ENCODE measurements at regions not wholly inside any gene's neighbourhood (a gene's known extent, or its start where the extent isn't known, plus 50 kb on each side); places are given as distances from the start of the nearest gene placed in this dataset.

- no peaks in the 10 kb centered on the region for H3K27me3 ChIP-seq (ENCODE audit: control insufficient read depth, insufficient read depth, low read length)
- intact Hi-C loops (cut with DNase I), result no loop called here
- no peak overlapping the region for H3K27ac ChIP-seq (ENCODE audit: low read depth in 2 of 2, low read length in 2 of 2)
- no peaks in the 10 kb centered on the region for H3K9me3 ChIP-seq (ENCODE audit: control insufficient read depth in 2 of 3, insufficient read depth in 1 of 3, low read length in 3 of 3)
- H3K4me3 ChIP-seq (ENCODE audit: low read length in 3 of 3), result no peak overlapping the region
- H3K36me3 ChIP-seq (ENCODE audit: control insufficient read depth in 2 of 3, insufficient read depth in 3 of 3, low read length in 3 of 3), result no peaks in the 10 kb centered on the region
- DNase-seq (no peak), FAIRE-seq (no peak)
- TF ChIP-seq, protein P1, sequence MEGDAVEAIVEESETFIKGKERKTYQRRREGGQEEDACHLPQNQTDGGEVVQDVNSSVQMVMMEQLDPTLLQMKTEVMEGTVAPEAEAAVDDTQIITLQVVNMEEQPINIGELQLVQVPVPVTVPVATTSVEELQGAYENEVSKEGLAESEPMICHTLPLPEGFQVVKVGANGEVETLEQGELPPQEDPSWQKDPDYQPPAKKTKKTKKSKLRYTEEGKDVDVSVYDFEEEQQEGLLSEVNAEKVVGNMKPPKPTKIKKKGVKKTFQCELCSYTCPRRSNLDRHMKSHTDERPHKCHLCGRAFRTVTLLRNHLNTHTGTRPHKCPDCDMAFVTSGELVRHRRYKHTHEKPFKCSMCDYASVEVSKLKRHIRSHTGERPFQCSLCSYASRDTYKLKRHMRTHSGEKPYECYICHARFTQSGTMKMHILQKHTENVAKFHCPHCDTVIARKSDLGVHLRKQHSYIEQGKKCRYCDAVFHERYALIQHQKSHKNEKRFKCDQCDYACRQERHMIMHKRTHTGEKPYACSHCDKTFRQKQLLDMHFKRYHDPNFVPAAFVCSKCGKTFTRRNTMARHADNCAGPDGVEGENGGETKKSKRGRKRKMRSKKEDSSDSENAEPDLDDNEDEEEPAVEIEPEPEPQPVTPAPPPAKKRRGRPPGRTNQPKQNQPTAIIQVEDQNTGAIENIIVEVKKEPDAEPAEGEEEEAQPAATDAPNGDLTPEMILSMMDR (IDR thresholded peaks at IDR 0.05; ENCODE audit: borderline replicate concordance, extremely low read depth, insufficient read depth), result no peak
- H3K9ac ChIP-seq (ENCODE audit: low read length in 3 of 3), result no peak overlapping the region
- no peaks in the 10 kb centered on the region for H3K4me1 ChIP-seq (ENCODE audit: control insufficient read depth in 2 of 3, insufficient read depth in 2 of 3, low read depth in 1 of 3, low read length in 3 of 3)
Observed at GRCh38 chr1:55571767-55572166, 356.6 kb upstream of the USP24 start.

DNA sequence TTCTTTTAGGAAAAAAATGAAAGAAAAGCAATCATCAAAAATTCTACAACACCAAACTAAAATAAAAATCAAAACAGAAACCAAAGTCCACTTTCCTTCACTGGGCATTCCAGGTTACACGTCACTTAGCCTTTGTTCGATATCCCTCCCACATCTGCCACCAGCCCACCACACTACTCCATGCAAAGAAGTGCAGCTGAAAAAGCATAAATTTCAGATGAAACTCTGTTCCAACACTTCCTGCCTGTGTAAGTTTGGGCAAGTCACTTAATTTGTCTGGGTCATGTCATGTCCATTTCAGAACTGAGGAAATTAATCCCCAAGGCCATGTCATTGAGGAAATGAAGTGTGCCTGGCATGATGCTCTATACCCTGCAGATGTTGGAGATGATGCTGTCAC is 354.3 kb upstream of the USP24 start:
- Histone ChIP-seq H3K27me3 (ENCODE audit: control insufficient read depth, insufficient read depth, low read length) (no peaks in the 10 kb centered on the region), H3K9me3 (ENCODE audit: control insufficient read depth in 2 of 3, insufficient read depth in 1 of 3, low read length in 3 of 3) (no peaks in the 10 kb centered on the region), H3K27ac (ENCODE audit: low read depth in 2 of 2, low read length in 2 of 2) (no peak overlapping the region), H3K4me1 (ENCODE audit: control insufficient read depth in 2 of 3, insufficient read depth in 2 of 3, low read depth in 1 of 3, low read length in 3 of 3) (no peaks in the 10 kb centered on the region), H3K36me3 (ENCODE audit: control insufficient read depth in 2 of 3, insufficient read depth in 3 of 3, low read length in 3 of 3) (no peaks in the 10 kb centered on the region), H3K4me3 (ENCODE audit: low read length in 3 of 3) (no peak overlapping the region), H3K9ac (ENCODE audit: low read length in 3 of 3) (no peak overlapping the region)
- FAIRE-seq (no peak), DNase-seq (no peak)
- TF ChIP-seq, protein P1 (IDR thresholded peaks at IDR 0.05; ENCODE audit: borderline replicate concordance, extremely low read depth, insufficient read depth), result no peak
- intact Hi-C loops (cut with DNase I), result no loop called here

DNA sequence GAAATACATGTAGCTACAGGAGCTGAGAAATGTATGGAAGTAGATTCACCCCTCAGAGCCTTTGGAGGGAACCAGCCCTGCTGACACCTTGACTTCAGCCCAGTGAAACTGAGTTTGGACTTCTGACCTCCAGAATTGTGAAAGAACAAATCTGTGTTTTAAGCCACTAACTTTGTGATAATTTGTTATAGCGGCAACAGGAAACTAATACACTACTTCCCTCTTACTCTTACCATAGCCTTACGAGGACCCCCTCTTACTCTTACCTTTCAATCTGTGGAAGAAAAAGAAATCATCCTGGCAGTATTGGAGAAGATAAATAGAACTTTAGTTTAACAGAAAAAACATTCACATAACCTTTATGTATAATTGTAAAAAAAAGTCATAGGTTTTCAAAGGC is 353.6 kb upstream of the USP24 start:
- TF ChIP-seq, protein P1 (IDR thresholded peaks at IDR 0.05; ENCODE audit: borderline replicate concordance, extremely low read depth, insufficient read depth), result no peak
- no peak for DNase-seq
- no peak overlapping the region for H3K9ac ChIP-seq (ENCODE audit: low read length in 3 of 3)
- H3K9me3 ChIP-seq (ENCODE audit: control insufficient read depth in 2 of 3, insufficient read depth in 1 of 3, low read length in 3 of 3), result no peaks in the 10 kb centered on the region
- no peak for FAIRE-seq
- H3K36me3 ChIP-seq (ENCODE audit: control insufficient read depth in 2 of 3, insufficient read depth in 3 of 3, low read length in 3 of 3), result no peaks in the 10 kb centered on the region
- H3K27ac ChIP-seq (ENCODE audit: low read depth in 2 of 2, low read length in 2 of 2), result no peak overlapping the region
- intact Hi-C loops (cut with DNase I), result no loop called here
- no peaks in the 10 kb centered on the region for H3K27me3 ChIP-seq (ENCODE audit: control insufficient read depth, insufficient read depth, low read length)
- H3K4me1 ChIP-seq (ENCODE audit: control insufficient read depth in 2 of 3, insufficient read depth in 2 of 3, low read depth in 1 of 3, low read length in 3 of 3), result no peaks in the 10 kb centered on the region
- H3K4me3 ChIP-seq (ENCODE audit: low read length in 3 of 3), result no peak overlapping the region

DNA sequence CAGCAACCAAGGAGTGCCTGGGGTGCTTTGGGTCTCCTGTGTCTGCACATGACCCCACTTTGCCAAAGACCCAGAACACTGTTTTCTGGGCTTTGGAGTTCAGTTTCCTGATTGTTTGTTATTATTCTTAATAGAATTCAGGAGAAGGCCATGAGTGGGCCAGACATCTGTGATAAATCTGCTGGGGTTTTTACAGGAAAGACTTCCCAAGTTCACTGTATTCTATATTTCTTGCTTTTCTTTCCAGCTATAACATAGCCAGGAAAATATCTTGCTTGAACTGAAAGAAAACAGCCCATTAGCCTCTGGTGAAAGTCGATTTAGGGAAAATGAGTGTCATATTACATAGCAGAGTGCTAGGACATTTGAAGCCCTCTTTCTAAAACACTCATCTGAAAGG is 345.1 kb upstream of the USP24 start:
- FAIRE-seq (no peak), DNase-seq (peak in 2 of 5 donors; percentile 49 to 65)
- Histone ChIP-seq H3K27me3 (ENCODE audit: control insufficient read depth, insufficient read depth, low read length) (no peaks in the 10 kb centered on the region), H3K4me3 (ENCODE audit: low read length in 3 of 3) (no peak overlapping the region), H3K4me1 (ENCODE audit: control insufficient read depth in 2 of 3, insufficient read depth in 2 of 3, low read depth in 1 of 3, low read length in 3 of 3) (no peaks in the 10 kb centered on the region), H3K27ac (ENCODE audit: low read depth in 2 of 2, low read length in 2 of 2) (no peak overlapping the region), H3K36me3 (ENCODE audit: control insufficient read depth in 2 of 3, insufficient read depth in 3 of 3, low read length in 3 of 3) (no peaks in the 10 kb centered on the region), H3K9me3 (ENCODE audit: control insufficient read depth in 2 of 3, insufficient read depth in 1 of 3, low read length in 3 of 3) (peaks cover 0 to 1% (median 0%) of the 10 kb centered on the region in 3 donors), H3K9ac (ENCODE audit: low read length in 3 of 3) (no peak overlapping the region)
- TF ChIP-seq, protein P1 (IDR thresholded peaks at IDR 0.05; ENCODE audit: borderline replicate concordance, extremely low read depth, insufficient read depth), result no peak
- intact Hi-C loops (cut with DNase I), result no loop called here

All from kidney (tissue), 13 donors.